Body of pancreas (tissue), 4 donors: ENCODE measurements at regions not wholly inside any gene's neighbourhood (a gene's known extent, or its start where the extent isn't known, plus 50 kb on each side); places are given as distances from the start of the nearest gene placed in this dataset.
A peak's percentile ranks its signal among the peaks of the same experiment; 100 is the strongest.

ENCODE experiments used
- ATAC-seq: fragments of 150-250 bp; one replicate; pipeline ENCODE4 v1.9.1; 2016
- DNase-seq, 4 donors: peaks; one replicate each; pipeline ENCODE4 v3.0.0-alpha.2; 2019
- H3K27ac ChIP-seq, 4 donors: fragments of 200-600 bp; sonication (generic); 1 replicate in 3 of 4; 2 replicates in 1 of 4; pipeline versions ENCODE4 v1.5.1 to v1.6.1; 2016 to 2019; ENCODE audit warnings: mild to moderate bottlenecking in 1 of 4, mixed read lengths in 1 of 4, moderate library complexity in 1 of 4
- H3K27me3 ChIP-seq, 2 donors: fragments of 200-600 bp; sonication (generic); one replicate each; pipeline ENCODE4 v1.6.0; 2016; ENCODE audit warnings: mild to moderate bottlenecking in 1 of 2
- H3K36me3 ChIP-seq, 2 donors: fragments of 200-600 bp; sonication (generic); replicated peaks in 1 of 2; 2 replicates each; pipeline ENCODE4 v1.5.1; 2016; ENCODE audit warnings: low read depth in 2 of 2; ENCODE audit not compliant: insufficient read depth in 1 of 2
- H3K4me1 ChIP-seq: fragments of 200-600 bp; sonication (generic); one replicate; pipeline ENCODE4 v1.6.0; 2016
- H3K4me3 ChIP-seq, 2 donors: fragments of 200-600 bp; sonication (generic); 1 replicate in 1 of 2; 2 replicates in 1 of 2; pipeline ENCODE4 v1.5.1; 2016 to 2019
- H3K9me3 ChIP-seq, 3 donors: fragments of 200-600 bp; sonication (generic); 1 replicate in 2 of 3; 2 replicates in 1 of 3; pipeline ENCODE4 v1.5.1; 2016
- POLR2A ChIP-seq, 3 donors: fragments of 450-650 bp; IDR thresholded peaks; one replicate each; pipeline ENCODE4 v1.6.1; 2016; ENCODE audit warnings: antibody characterized with exemption in 3 of 3, mild to moderate bottlenecking in 2 of 3
- WGBS, 2 donors: methylation state at CpG; one replicate each; pipeline ENCODE4 v1.1.5; 2017; 5-methylcytosine and 5-hydroxymethylcytosine counted together
- intact Hi-C: fragments of 100-400 bp; cut with DNase I; formaldehyde crosslinking; loops from one replicate; pipeline ENCODE4 v1.15.1; 2023
- TF ChIP-seq, protein P1 (sequence below), 7 experiments: fragments of 450-650 bp in 4 of 7; fragments of 200-600 bp in 3 of 7; sonication (generic) in 3 of 7; IDR thresholded peaks; one replicate each; pipeline ENCODE4 v1.5.1; 2016 to 2019; ENCODE audit warnings: antibody characterized with exemption in 7 of 7

DNA sequence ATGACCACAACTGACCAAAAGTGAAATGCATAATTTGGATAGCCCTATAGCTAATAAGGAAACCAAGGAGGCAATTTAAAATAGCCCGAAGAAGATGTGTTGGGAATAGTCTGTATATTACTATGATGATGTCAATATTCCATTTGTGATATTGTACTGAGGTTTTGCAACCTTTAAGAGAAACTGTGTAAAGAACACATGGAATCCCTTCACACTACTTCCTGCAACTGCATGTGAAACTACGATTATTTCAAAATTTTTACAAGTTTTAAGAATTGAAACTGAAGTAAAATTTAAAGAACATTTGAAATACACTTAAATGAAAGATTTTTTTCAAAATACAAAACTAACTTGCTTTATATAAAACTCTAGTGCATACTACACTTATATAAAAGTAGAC lies 504.3 kb upstream of the ID2 start:
- Histone ChIP-seq H3K4me1 (no peaks in the 10 kb centered on the region), H3K4me3 (no peak overlapping the region), H3K36me3 (no peaks in the 10 kb centered on the region), H3K27me3 (no peaks in the 10 kb centered on the region), H3K27ac (no peak overlapping the region), H3K9me3 (no peaks in the 10 kb centered on the region)
- ATAC-seq (no peak), DNase-seq (no peak)
- TF ChIP-seq POLR2A (IDR thresholded peaks at IDR 0.05): no peak
- TF ChIP-seq, protein P1, sequence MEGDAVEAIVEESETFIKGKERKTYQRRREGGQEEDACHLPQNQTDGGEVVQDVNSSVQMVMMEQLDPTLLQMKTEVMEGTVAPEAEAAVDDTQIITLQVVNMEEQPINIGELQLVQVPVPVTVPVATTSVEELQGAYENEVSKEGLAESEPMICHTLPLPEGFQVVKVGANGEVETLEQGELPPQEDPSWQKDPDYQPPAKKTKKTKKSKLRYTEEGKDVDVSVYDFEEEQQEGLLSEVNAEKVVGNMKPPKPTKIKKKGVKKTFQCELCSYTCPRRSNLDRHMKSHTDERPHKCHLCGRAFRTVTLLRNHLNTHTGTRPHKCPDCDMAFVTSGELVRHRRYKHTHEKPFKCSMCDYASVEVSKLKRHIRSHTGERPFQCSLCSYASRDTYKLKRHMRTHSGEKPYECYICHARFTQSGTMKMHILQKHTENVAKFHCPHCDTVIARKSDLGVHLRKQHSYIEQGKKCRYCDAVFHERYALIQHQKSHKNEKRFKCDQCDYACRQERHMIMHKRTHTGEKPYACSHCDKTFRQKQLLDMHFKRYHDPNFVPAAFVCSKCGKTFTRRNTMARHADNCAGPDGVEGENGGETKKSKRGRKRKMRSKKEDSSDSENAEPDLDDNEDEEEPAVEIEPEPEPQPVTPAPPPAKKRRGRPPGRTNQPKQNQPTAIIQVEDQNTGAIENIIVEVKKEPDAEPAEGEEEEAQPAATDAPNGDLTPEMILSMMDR (IDR thresholded peaks at IDR 0.05): no peak
- 71 to 72% methylated on average over 2 of the region's 2 CpGs for WGBS, 2 donors
- intact Hi-C loops: no loop called here

DNA sequence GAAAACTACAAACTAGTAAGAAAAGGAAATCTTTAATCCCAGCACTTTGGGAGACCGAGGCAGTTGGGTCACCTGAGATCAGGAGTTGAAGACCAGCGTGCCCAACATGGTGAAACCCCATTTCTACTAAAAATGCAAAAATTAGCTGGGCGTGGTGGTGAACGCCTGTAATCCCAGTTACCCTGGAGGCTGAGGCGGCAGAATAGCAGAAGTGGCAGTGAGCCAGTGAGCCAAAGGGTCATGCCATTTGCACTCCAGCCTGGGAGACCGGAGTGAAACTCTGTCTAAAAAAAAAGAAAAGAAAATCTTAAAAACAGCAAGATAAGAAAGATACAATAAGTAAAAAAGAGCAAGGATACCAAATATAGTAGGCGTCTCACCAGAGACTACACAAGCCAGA lies 502.9 kb upstream of the ID2 start:
- no peak overlapping the region for H3K4me3 ChIP-seq
- TF ChIP-seq POLR2A (IDR thresholded peaks at IDR 0.05): no peak
- TF ChIP-seq, protein P1 (IDR thresholded peaks at IDR 0.05): no peak
- H3K27ac ChIP-seq: no peak overlapping the region
- DNase-seq (peak in 1 of 4 donors; percentile 32), ATAC-seq (no peak)
- H3K4me1 ChIP-seq: no peaks in the 10 kb centered on the region
- H3K27me3 ChIP-seq: no peaks in the 10 kb centered on the region
- intact Hi-C loops: no loop called here
- WGBS, 2 donors: 89% methylated on average over 7 of the region's 7 CpGs
- no peaks in the 10 kb centered on the region for H3K36me3 ChIP-seq
- H3K9me3 ChIP-seq: no peaks in the 10 kb centered on the region

GRCh38 chr2:8189316-8189715 lies 492.5 kb upstream of the ID2 start:
- DNase-seq: no peak
- Histone ChIP-seq H3K36me3 (no peaks in the 10 kb centered on the region), H3K4me1 (no peaks in the 10 kb centered on the region), H3K27ac (no peak overlapping the region), H3K27me3 (no peaks in the 10 kb centered on the region), H3K4me3 (no peak overlapping the region), H3K9me3 (no peaks in the 10 kb centered on the region)
- no peak for ATAC-seq
- intact Hi-C loops: no loop called here
- TF ChIP-seq, protein P1 (IDR thresholded peaks at IDR 0.05): no peak
- TF ChIP-seq POLR2A (IDR thresholded peaks at IDR 0.05): no peak
- 77 to 78% methylated on average over 4 to 6 of the region's 6 CpGs for WGBS, 2 donors

DNA sequence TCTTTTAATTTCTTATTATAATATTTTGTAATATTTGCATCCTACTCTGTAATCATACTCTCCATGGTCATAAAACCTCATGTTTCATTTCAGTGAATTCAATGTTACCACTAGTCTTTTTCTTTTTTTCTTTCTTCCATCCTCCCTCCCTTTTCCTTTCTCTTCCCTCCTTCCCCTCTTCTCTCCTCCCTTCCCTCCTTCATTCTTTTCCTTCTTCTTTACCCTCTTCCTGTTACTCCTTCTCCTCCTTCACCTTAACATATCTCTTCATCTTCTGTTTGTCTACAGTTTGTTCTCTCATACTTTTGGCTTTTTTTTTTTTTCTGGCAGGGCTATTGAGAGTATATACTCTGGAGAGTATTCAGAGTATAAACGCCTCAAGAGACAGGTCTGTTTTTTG lies 491.6 kb upstream of the ID2 start:
- H3K27ac ChIP-seq: no peak overlapping the region
- H3K36me3 ChIP-seq: no peaks in the 10 kb centered on the region
- no peak for ATAC-seq
- H3K9me3 ChIP-seq: no peaks in the 10 kb centered on the region
- no peak overlapping the region for H3K4me3 ChIP-seq
- no peaks in the 10 kb centered on the region for H3K4me1 ChIP-seq
- intact Hi-C loops: no loop called here
- no peak for DNase-seq
- WGBS, 2 donors: 41 to 57% methylated on average over 1 of the region's 1 CpG
- H3K27me3 ChIP-seq: no peaks in the 10 kb centered on the region
- TF ChIP-seq, protein P1 (IDR thresholded peaks at IDR 0.05): no peak
- TF ChIP-seq POLR2A (IDR thresholded peaks at IDR 0.05): no peak

GRCh38 chr2:8191427-8191826 lies 490.4 kb upstream of the ID2 start:
- 78 to 80% methylated on average over 4 of the region's 4 CpGs for WGBS, 2 donors
- intact Hi-C loops: no loop called here
- H3K9me3 ChIP-seq: no peaks in the 10 kb centered on the region
- TF ChIP-seq, protein P1 (IDR thresholded peaks at IDR 0.05): no peak
- no peak for TF ChIP-seq POLR2A (IDR thresholded peaks at IDR 0.05)
- no peak for DNase-seq
- no peaks in the 10 kb centered on the region for H3K36me3 ChIP-seq
- no peak for ATAC-seq
- no peak overlapping the region for H3K4me3 ChIP-seq
- no peaks in the 10 kb centered on the region for H3K4me1 ChIP-seq
- no peak overlapping the region for H3K27ac ChIP-seq
- H3K27me3 ChIP-seq: no peaks in the 10 kb centered on the region
